Smooth muscle cell (in vitro differentiated cells): ENCODE measurements at regions not wholly inside any gene's neighbourhood (a gene's known extent, or its start where the extent isn't known, plus 50 kb on each side); places are given as distances from the start of the nearest gene placed in this dataset.

Experiments used
- DNase-seq: peaks from one replicate; lab custom pipeline; 2025; ENCODE audit not compliant: unreplicated experiment; lab: John Stamatoyannopoulos, UW
- H2AFZ ChIP-seq: fragments of 200-600 bp; sonication (generic); 2 replicates; pipeline ENCODE4 v1.6.0; 2016; ENCODE audit warnings: antibody characterized with exemption, low read depth, mild to moderate bottlenecking
- H3F3A ChIP-seq: fragments of 200-600 bp; sonication (generic); 2 replicates; pipeline ENCODE4 v1.6.0; 2017; ENCODE audit warnings: antibody characterized with exemption, low read depth
- H3K27ac ChIP-seq: fragments of 200-600 bp; sonication (generic); 2 replicates; pipeline ENCODE4 v1.5.1; 2016; ENCODE audit warnings: low read depth, mild to moderate bottlenecking
- H3K27me3 ChIP-seq: fragments of 200-600 bp; sonication (generic); 2 replicates; pipeline ENCODE4 v1.6.1; 2016; ENCODE audit warnings: low read depth, mild to moderate bottlenecking
- H3K36me3 ChIP-seq: fragments of 200-600 bp; sonication (generic); 2 replicates; pipeline ENCODE4 v1.5.1; 2016; ENCODE audit warnings: low read depth
- H3K4me1 ChIP-seq: fragments of 200-600 bp; sonication (generic); 2 replicates; pipeline ENCODE4 v1.5.1; 2016; ENCODE audit warnings: low read depth
- H3K4me2 ChIP-seq: fragments of 200-600 bp; sonication (generic); 2 replicates; pipeline ENCODE4 v1.6.0; 2016; ENCODE audit warnings: mild to moderate bottlenecking
- H3K4me3 ChIP-seq: fragments of 200-600 bp; sonication (generic); 2 replicates; pipeline ENCODE4 v1.5.1; 2016; ENCODE audit warnings: mild to moderate bottlenecking
- H3K79me2 ChIP-seq: fragments of 200-600 bp; sonication (generic); 2 replicates; pipeline ENCODE4 v1.6.0; 2016; ENCODE audit warnings: low read depth, mild to moderate bottlenecking
- H3K9ac ChIP-seq: fragments of 200-600 bp; sonication (generic); 2 replicates; pipeline ENCODE4 v1.6.0; 2016; ENCODE audit warnings: low read depth
- H3K9me3 ChIP-seq: fragments of 200-600 bp; sonication (generic); replicated peaks from 2 replicates; pipeline ENCODE4 v1.5.1; 2016; ENCODE audit warnings: low read depth
- H4K20me1 ChIP-seq: fragments of 200-600 bp; sonication (generic); 2 replicates; pipeline ENCODE4 v1.6.0; 2016; ENCODE audit warnings: low read depth
- WGBS: methylation state at CpG from one replicate; pipeline ENCODE4 v1.1.7; 2016; ENCODE audit warnings: low lambda C conversion rate; 5-methylcytosine and 5-hydroxymethylcytosine counted together
- TF ChIP-seq, protein P1 (sequence below): fragments of 200-600 bp; sonication (generic); IDR thresholded peaks from 2 replicates; pipeline ENCODE4 v1.5.1; 2017; ENCODE audit warnings: borderline replicate concordance, mild to moderate bottlenecking, antibody characterized with exemption; ENCODE audit not compliant: insufficient read depth, poor library complexity, severe bottlenecking

DNA sequence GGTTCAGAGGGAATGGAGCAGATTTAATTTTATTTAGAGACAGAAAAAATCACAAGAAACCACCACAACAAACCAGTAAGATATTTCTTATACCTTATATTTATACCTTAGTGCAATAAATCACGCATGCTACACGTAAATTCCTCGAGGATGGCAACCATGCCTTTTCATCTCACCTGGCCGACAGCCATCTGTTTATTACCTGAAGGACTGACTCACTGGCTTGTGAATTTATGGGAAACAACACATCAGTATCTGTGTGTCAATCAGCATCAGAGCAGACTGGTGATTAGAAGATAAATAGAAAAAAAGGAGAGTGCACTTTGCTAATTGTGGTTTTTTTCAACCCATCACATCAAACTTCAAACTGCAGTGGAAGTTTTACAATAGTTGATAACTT lies 58.4 kb downstream of the S1PR1 start:
- H3K4me1 ChIP-seq, result peaks cover 3% of the 10 kb centered on the region
- WGBS, result 59% methylated on average over 4 of the region's 4 CpGs
- no peak overlapping the region for H3K27ac ChIP-seq
- H3K79me2 ChIP-seq, result no peaks in the 10 kb centered on the region
- no peak for DNase-seq
- TF ChIP-seq, protein P1, sequence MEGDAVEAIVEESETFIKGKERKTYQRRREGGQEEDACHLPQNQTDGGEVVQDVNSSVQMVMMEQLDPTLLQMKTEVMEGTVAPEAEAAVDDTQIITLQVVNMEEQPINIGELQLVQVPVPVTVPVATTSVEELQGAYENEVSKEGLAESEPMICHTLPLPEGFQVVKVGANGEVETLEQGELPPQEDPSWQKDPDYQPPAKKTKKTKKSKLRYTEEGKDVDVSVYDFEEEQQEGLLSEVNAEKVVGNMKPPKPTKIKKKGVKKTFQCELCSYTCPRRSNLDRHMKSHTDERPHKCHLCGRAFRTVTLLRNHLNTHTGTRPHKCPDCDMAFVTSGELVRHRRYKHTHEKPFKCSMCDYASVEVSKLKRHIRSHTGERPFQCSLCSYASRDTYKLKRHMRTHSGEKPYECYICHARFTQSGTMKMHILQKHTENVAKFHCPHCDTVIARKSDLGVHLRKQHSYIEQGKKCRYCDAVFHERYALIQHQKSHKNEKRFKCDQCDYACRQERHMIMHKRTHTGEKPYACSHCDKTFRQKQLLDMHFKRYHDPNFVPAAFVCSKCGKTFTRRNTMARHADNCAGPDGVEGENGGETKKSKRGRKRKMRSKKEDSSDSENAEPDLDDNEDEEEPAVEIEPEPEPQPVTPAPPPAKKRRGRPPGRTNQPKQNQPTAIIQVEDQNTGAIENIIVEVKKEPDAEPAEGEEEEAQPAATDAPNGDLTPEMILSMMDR, result no peak
- H3K4me3 ChIP-seq, result no peak overlapping the region
- H3K9me3 ChIP-seq, result no peaks in the 10 kb centered on the region
- H3K27me3 ChIP-seq, result peaks cover 11% of the 10 kb centered on the region
- no peaks in the 10 kb centered on the region for H4K20me1 ChIP-seq
- H2AFZ ChIP-seq, result no peak overlapping the region
- H3K36me3 ChIP-seq, result no peaks in the 10 kb centered on the region
- no peak overlapping the region for H3K4me2 ChIP-seq
- peaks cover 19% of the 10 kb centered on the region for H3F3A ChIP-seq
- H3K9ac ChIP-seq, result no peak overlapping the region

DNA sequence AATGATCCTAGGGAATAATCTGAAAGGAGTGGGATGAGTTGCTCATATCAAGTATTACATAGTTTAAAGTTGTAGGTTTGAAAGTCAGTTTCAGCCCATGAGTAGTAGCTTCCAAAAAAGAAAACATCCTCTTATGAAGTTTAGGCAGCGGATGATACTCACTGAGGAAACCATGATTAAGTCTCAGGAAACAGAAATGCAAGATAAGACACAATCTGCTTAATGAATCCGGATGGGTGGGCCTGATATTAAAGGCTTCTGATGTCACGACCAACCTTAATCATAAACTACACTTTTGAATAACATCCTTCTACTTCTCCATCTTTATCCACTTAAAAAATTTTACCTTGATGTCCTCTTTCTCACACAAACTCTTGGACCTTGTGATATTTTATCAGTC lies 61.8 kb downstream of the S1PR1 start:
- Histone ChIP-seq H3F3A (no peaks in the 10 kb centered on the region), H3K36me3 (no peaks in the 10 kb centered on the region), H4K20me1 (no peaks in the 10 kb centered on the region), H3K4me3 (no peak overlapping the region), H3K79me2 (no peaks in the 10 kb centered on the region), H3K9ac (no peak overlapping the region), H3K9me3 (no peaks in the 10 kb centered on the region), H3K27ac (no peak overlapping the region), H3K4me1 (no peaks in the 10 kb centered on the region), H3K27me3 (peaks cover 14% of the 10 kb centered on the region), H3K4me2 (no peak overlapping the region), H2AFZ (no peak overlapping the region)
- TF ChIP-seq, protein P1, result no peak
- WGBS, result 64% methylated on average over 3 of the region's 3 CpGs
- no peak for DNase-seq

DNA sequence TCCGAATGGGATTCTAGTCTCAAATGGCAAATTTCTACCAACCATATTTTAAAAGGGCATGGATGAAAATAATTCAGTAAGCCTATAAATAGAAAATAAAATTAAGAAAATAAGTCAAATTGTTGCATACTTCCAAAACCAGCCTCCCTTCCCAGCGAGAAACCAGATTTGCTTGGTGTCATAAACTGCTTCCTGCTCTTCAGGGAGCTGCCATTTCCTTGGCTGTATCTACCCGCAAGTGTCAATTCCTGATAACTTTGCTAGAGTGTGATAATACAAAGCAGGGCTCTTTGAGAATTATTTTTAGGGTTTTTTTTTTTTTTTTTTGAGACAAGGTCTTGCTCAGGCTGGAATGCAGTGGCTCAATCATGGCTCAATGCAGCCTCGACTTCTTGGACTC lies 62.3 kb downstream of the S1PR1 start:
- no peaks in the 10 kb centered on the region for H3K4me1 ChIP-seq
- H3K9me3 ChIP-seq, result no peaks in the 10 kb centered on the region
- H3K9ac ChIP-seq, result no peak overlapping the region
- no peaks in the 10 kb centered on the region for H4K20me1 ChIP-seq
- H3K27me3 ChIP-seq, result peaks cover 14% of the 10 kb centered on the region
- H3F3A ChIP-seq, result no peaks in the 10 kb centered on the region
- TF ChIP-seq, protein P1, result no peak
- WGBS, result 62% methylated on average over 4 of the region's 4 CpGs
- DNase-seq, result no peak
- H3K79me2 ChIP-seq, result no peaks in the 10 kb centered on the region
- no peak overlapping the region for H3K4me2 ChIP-seq
- H3K27ac ChIP-seq, result no peak overlapping the region
- H3K4me3 ChIP-seq, result no peak overlapping the region
- no peaks in the 10 kb centered on the region for H3K36me3 ChIP-seq
- H2AFZ ChIP-seq, result no peak overlapping the region

DNA sequence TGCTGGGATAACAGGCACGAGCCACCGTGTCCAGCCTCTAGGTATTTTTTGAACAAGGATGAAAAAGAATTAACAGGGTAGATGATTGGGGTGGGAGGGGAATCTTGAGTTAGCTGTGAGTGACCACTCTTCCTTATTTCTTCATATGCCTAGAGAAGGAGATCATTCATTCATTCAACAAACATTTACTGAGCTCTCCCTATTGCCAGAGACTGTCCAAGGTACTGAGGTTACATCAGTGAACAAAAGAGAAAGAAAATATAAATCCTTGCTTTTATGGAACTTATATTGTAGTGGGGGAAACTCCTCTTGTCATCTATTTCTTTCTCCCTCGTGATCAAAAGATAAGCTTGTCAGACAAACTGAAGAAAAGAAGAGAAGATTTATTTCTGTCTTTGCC lies 62.9 kb downstream of the S1PR1 start:
- Histone ChIP-seq H3K9me3 (no peaks in the 10 kb centered on the region), H3K79me2 (no peaks in the 10 kb centered on the region), H3K27ac (no peak overlapping the region), H3K27me3 (peaks cover 14% of the 10 kb centered on the region), H2AFZ (no peak overlapping the region), H4K20me1 (no peaks in the 10 kb centered on the region), H3F3A (no peaks in the 10 kb centered on the region), H3K9ac (no peak overlapping the region), H3K4me2 (no peak overlapping the region), H3K4me1 (no peaks in the 10 kb centered on the region), H3K4me3 (no peak overlapping the region), H3K36me3 (no peaks in the 10 kb centered on the region)
- TF ChIP-seq, protein P1, result no peak
- DNase-seq, result no peak
- 91% methylated on average over 3 of the region's 3 CpGs for WGBS
